Glomerular visceral epithelial cell (primary cell): ENCODE measurements at regions not wholly inside any gene's neighbourhood (a gene's known extent, or its start where the extent isn't known, plus 50 kb on each side); places are given as distances from the start of the nearest gene placed in this dataset.

ENCODE experiments used
- DNase-seq: peaks from one replicate; pipeline ENCODE4 v3.0.0-alpha.2; 2016; ENCODE audit errors: extremely low spot score

DNA sequence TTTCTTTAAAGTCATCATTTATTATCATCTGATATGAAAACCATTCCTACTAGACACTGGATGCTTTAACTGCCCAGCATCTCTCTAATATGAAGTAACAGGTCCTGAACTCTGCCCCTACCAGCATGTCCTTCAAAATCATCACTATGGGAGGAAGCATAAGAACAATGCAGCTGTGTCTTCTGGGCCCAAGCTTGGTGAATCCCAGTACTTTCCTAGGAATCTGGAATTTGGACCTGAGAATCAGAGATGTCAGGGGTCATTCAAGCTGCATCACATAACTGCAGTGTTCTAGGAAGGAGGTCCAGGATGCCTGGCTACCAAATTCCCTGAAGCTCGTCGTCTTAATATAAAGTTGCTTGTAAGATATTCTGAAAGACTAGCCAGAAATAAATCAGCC is 182.7 kb downstream of the AHR start:
- no peak for DNase-seq

GRCh38 chr7:17485368-17485767 is 186.9 kb downstream of the AHR start:
- no peak for DNase-seq

DNA sequence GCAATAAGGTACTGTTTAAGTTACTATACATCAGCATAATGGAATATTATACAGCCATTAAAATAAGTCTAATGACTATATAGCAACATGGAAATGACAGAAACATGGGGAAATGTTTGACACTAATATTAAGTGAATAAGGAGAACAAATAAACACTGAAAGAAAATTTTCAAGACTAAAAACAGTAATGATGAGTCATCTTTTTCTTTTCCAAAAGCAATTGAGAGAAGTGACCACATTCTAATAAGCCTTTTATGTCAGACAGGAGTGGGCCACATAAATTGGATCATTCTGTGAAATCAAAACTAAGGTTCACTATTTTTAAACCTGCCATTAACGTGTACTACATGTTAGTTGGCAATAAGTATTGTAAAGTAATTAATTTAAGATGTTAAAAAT is 187.5 kb downstream of the AHR start:
- DNase-seq: no peak

DNA sequence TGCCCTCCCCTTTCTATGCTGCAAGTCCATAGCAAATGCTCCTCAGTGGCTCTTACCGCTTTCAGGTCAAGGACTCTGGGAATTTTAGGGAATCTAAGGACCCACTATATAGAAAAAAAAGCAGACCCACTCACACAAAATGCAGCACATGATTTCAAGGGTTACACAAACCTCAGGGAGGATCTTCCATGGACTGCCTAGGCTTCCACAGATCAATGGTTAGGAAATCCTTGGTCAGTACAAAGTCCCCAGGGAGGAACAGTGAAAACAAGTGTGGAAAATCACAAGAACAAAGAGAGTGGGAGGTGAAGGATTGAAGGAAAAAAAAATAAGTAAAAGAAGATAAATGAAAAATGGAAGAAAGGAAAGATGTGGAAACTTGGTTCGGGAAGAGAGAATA is 188.4 kb downstream of the AHR start:
- no peak for DNase-seq

GRCh38 chr7:17487343-17487742 is 188.9 kb downstream of the AHR start:
- DNase-seq: no peak

GRCh38 chr7:17488829-17489228 is 190.4 kb downstream of the AHR start:
- DNase-seq: no peak

- no peak for DNase-seq
These were observed 191.5 kb downstream of the AHR start for GRCh38 chr7:17489961-17490360.

GRCh38 chr7:17490825-17491224 is 192.4 kb downstream of the AHR start:
- no peak for DNase-seq

DNA sequence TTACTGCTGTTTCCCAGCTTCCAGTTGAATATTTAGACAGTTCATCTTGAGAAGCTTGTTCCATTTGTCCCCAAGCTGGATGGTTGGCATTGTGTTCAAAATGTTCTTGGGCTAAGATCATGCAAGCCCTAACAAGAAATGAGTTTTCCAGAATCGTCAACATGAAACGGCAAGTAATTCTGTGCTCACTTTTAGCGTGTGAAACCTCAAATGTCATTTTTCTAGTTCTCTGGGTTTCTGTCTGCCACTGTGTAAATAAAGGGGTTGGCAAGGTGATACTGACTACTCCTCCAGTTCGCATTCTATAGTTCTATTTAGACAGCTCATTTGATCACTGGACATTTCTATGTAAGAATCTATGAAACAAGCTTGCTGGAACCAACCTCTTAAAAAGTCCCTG is 194.0 kb downstream of the AHR start:
- DNase-seq: no peak

DNA sequence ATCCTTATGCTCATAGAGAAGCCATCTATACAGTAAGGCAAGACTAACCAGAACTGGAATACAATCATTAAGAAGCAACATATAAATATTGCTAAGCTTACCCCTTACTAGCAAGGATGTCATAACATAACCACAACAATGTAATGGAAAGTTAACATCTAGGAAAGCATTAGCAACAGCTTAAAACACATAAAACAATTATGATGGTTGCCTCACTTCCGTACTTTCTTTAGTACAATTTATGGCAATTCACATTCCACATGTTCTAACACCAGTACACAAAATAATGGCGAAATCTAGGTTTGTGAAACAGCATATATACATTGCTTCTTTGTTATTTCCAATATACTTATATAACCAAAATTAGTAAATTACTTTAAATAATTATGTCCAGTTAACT is 195.0 kb downstream of the AHR start:
- no peak for DNase-seq

DNA sequence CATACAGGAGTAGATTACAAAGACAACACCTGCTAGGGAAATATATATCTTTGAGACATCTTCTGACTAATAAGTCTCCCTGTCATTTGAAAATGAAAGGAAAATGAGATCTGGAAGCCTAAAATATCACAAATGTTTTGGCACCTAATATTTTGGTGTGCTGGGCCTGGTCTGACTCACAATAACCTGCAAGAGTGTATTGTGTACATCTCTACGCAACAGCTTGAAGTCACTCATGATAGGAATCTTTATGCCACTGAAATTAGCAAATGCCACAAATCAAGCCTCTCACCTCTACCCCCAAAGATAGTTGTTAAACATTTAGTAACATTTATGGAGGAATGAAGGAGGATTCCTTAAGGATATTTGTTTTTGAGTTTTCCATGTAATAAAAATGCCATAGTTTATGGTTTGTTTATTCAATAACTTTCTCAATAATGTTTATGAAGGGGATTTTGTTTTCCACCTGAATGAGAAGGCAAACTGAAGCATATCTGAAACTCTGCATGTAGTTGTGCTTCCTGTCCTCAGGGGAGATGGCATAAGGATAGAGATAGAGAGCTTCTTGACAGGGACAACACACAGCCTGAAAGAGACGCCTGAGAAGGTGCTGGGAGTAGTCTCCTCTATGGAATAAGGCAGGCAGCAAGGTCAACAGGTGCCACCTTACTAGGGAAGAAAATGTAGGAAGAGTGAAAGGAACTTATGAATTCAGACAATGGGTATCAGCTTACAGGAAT is 197.4 kb downstream of the AHR start:
- no peak for DNase-seq

DNA sequence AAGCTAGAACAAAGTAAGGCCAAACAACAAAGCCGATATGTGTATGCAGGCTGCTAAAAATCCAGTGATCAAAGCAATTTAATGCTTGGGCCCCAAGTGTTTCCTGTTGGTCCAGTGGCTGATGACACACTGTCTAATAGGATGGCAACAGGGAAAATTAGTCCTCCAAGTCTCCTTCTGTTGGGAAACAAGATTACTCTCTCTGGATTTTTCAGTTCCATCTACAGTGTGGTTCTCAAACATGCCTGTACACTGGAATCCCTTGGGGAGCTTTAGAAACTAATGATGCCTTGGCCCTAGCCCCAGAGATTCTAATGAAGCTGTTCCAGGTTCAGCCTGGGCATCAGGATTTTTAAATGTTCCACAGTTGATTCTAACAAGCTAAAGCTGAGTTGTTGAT is 198.7 kb downstream of the AHR start:
- DNase-seq: no peak

DNA sequence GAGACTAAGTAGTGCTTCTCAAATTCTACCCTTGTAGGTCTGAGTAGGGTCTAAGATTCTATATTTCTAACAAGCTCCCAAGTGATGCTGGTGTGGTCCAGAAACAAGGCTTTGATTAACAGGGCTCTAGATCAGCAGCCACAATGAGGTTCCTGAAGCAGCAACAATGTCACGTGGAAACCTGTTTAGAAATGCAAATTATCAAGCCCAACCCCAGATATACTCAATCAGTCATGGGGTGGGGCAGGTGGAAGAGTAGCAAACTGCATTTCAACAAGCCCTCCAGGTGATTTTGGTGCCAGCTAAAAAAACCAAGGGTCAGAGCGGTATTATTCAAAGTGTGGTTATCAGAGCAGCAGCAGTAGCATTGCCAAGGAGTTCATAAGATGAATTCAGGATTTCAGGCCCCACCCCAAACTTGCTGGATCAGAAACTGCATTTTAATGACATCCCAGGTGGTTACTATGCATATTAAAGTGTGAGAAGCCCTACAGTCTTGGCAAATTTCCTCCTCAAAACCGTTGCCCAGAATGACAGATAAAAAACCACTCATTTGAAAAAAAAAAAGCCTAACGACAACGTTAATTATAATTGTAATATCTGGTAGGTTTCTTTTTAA is 199.2 kb downstream of the AHR start:
- no peak for DNase-seq

GRCh38 chr7:17498230-17498629 is 199.8 kb downstream of the AHR start:
- DNase-seq: no peak

- no peak for DNase-seq
These were observed 202.3 kb downstream of the AHR start for GRCh38 chr7:17500736-17501135.

- DNase-seq: no peak
These were observed 203.2 kb downstream of the AHR start for GRCh38 chr7:17501441-17502212.

DNA sequence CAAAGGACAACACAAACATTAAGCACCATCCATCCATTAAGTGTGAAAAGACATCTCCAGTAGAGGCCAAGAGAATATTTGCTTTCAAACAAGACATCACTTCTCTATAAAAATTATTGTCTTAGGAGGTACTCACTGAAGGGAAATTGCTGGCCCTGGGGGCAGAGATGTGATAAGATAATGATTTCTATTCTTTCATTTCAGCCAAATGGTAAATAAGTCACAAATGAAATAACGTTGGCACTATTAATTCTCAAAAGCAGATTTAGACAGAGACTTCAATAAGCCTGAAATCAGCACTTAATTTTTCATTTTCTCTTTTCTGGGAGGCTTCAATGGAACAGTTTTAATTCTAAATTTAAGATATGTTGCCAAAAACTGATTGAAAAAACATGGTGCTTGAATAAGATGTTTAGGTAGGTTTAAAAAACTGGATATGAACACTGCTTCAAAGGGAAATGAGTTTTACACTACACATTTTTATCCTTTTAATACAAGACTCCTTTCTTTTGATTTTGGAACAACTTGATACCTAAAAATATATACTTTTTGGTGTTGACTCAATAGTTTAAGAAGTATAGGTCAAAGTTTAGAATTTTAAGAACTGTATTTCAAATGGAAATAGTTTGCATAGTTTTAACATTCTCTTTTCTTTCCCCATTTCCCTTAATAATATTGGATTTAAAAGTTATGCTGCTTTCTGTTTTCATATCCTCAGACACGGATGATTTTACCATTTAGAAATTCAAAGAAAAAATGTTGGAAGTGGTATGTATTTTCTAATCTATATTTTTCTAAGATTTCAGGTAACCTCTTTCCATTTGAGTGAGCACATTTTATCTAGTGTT is 204.0 kb downstream of the AHR start:
- DNase-seq: no peak

GRCh38 chr7:17506095-17506494 is 207.6 kb downstream of the AHR start:
- DNase-seq: no peak

DNA sequence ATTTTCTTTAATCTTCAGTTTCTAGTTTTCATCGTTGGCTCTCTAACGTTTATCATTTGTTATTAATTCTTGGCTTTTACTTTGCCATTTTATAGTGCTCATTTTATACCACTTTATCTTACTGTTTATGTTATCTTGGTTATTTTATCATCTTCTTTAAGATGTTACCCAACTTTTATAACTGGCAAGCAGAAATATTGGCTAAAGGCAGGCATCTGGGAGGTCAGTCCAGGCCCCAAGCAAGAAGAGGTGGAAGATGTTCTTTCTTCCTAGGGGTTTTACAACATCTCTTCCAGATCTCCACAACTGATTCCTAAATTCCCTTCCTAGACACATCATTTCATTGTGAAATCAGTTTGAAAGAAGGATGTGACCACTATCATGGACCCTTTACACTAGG is 208.1 kb downstream of the AHR start:
- DNase-seq: no peak

DNA sequence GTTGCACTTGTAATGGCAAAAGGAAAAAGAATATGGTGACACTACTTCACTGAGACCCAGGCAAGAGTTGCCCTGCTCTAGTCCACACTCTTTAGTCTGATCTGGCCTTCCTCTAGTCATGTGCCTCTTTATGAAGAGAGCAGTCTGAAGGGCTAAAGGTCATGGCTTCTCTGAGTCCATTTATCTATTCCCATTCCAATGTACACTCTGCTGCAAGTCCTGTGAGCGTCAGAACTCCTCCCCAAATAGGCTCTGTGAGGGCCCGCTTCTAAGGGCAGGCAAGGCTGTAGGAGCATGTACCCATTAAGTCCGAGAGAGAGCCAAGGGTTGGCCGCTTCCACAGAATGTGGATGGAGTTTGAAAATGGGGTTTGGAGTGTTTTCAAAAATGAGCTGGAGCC is 209.3 kb downstream of the AHR start:
- DNase-seq: no peak

DNA sequence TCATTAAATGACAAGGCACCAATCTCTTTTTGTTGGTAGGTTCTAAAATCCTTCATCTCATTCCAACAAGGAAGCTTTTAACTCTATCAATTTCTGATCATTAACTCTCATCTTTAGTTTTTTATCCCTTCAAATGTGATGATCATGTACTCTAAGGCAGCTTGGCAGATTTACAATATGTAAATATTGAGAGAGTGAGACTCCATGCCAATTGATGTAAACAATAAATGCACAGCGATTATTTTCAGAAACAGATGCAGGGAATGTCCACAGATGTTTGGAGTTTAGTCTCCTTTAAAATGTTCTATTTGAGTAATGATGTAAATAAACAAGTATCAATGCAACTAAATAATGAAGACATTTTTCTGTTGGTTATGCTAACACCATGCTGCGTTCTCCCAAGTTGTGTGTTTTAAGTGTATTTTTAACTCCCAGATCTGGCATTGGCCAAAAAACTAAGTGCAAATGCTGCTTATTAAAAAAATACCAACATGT is 213.8 kb downstream of the AHR start:
- no peak for DNase-seq

GRCh38 chr7:17516771-17517170 is 218.3 kb downstream of the AHR start:
- DNase-seq: no peak
